ENCODE measurements at regions not wholly inside any gene's neighbourhood (a gene's known extent, or its start where the extent isn't known, plus 50 kb on each side); places are given as distances from the start of the nearest gene placed in this dataset.
"Not testable (repeated sequence)": the region's sequence is repeated elsewhere in the genome, so short reads cannot be mapped to it uniquely, and the experiment has no call there.

DNA sequence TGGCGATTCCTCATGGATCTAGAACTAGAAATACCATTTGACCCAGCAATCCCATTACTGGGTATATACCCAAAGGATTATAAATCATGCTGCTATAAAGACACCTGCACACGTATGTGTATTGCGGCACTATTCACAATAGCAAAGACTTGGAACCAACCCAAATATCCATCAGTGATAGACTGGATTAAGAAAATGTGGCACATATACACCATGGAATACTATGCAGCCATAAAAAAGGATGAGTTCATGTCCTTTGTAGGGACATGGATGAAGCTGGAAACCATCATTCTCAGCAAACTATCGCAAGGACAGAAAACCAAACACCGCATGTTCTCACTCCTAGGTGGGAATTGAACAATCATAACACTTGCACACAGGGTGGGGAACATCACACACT, 239.1 kb downstream of the SHQ1 start:
- H3K36me3 ChIP-seq (ENCODE audit: control insufficient read depth in 2 of 2, insufficient read depth in 2 of 2, low read length in 1 of 2); H3K27ac ChIP-seq (ENCODE audit: low read depth in 1 of 2, low read length in 1 of 2); H3K4me1 ChIP-seq (ENCODE audit: control insufficient read depth in 2 of 2, insufficient read depth in 2 of 2, low read length in 2 of 2); H3K9me3 ChIP-seq (ENCODE audit: control insufficient read depth in 2 of 2, insufficient read depth in 1 of 2, low read length in 1 of 2); H3K27me3 ChIP-seq (ENCODE audit: control insufficient read depth in 2 of 2, insufficient read depth in 1 of 2, low read length in 1 of 2); DNase-seq (ENCODE audit: low read depth in 6 of 9, low spot score in 9 of 9); H3K4me3 ChIP-seq (ENCODE audit: low read length in 2 of 2): not testable (repeated sequence)
- WGBS, result 98% methylated on average over 5 of the region's 5 CpGs

- DNase-seq (ENCODE audit: low read depth in 6 of 9, low spot score in 9 of 9), result no peak
- Histone ChIP-seq H3K9me3 (ENCODE audit: control insufficient read depth in 2 of 2, insufficient read depth in 1 of 2, low read length in 1 of 2) (no peaks in the 10 kb centered on the region), H3K4me1 (ENCODE audit: control insufficient read depth in 2 of 2, insufficient read depth in 2 of 2, low read length in 2 of 2) (peaks cover 0 to 4% of the 10 kb centered on the region in 2 donors), H3K4me3 (ENCODE audit: low read length in 2 of 2) (no peak overlapping the region), H3K27ac (ENCODE audit: low read depth in 1 of 2, low read length in 1 of 2) (no peak overlapping the region), H3K27me3 (ENCODE audit: control insufficient read depth in 2 of 2, insufficient read depth in 1 of 2, low read length in 1 of 2) (no peaks in the 10 kb centered on the region), H3K36me3 (ENCODE audit: control insufficient read depth in 2 of 2, insufficient read depth in 2 of 2, low read length in 1 of 2) (no peaks in the 10 kb centered on the region)
- WGBS, result 94% methylated on average over 6 of the region's 6 CpGs
Measured at GRCh38 chr3:72606005-72606800, 242.0 kb downstream of the SHQ1 start.

DNA sequence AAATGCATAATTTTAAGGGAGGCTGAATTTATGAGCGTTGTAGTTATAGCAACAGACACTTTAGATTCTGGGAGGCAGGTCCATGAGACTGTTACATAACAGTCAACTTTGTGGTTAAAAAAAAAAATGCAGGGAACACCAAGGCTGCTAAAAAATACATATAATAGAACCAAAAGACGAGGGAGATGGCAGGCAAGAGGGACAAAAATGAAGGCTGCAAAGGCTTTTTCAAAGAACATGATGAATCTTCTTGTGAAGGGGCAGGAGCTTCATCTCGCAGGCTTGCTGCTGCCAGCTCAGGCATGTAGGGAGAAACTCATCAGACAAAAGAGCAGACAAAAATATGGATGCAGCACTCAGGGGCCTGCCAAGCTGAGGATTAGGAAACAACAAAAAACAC, 243.9 kb downstream of the SHQ1 start:
- no peak overlapping the region for H3K27ac ChIP-seq (ENCODE audit: low read depth in 1 of 2, low read length in 1 of 2)
- H3K4me1 ChIP-seq (ENCODE audit: control insufficient read depth in 2 of 2, insufficient read depth in 2 of 2, low read length in 2 of 2), result peaks cover 0 to 4% of the 10 kb centered on the region in 2 donors
- no peak overlapping the region for H3K4me3 ChIP-seq (ENCODE audit: low read length in 2 of 2)
- no peaks in the 10 kb centered on the region for H3K9me3 ChIP-seq (ENCODE audit: control insufficient read depth in 2 of 2, insufficient read depth in 1 of 2, low read length in 1 of 2)
- WGBS, result 52% methylated on average over 3 of the region's 3 CpGs
- no peaks in the 10 kb centered on the region for H3K27me3 ChIP-seq (ENCODE audit: control insufficient read depth in 2 of 2, insufficient read depth in 1 of 2, low read length in 1 of 2)
- no peak for DNase-seq (ENCODE audit: low read depth in 6 of 9, low spot score in 9 of 9)
- H3K36me3 ChIP-seq (ENCODE audit: control insufficient read depth in 2 of 2, insufficient read depth in 2 of 2, low read length in 1 of 2), result no peaks in the 10 kb centered on the region

DNA sequence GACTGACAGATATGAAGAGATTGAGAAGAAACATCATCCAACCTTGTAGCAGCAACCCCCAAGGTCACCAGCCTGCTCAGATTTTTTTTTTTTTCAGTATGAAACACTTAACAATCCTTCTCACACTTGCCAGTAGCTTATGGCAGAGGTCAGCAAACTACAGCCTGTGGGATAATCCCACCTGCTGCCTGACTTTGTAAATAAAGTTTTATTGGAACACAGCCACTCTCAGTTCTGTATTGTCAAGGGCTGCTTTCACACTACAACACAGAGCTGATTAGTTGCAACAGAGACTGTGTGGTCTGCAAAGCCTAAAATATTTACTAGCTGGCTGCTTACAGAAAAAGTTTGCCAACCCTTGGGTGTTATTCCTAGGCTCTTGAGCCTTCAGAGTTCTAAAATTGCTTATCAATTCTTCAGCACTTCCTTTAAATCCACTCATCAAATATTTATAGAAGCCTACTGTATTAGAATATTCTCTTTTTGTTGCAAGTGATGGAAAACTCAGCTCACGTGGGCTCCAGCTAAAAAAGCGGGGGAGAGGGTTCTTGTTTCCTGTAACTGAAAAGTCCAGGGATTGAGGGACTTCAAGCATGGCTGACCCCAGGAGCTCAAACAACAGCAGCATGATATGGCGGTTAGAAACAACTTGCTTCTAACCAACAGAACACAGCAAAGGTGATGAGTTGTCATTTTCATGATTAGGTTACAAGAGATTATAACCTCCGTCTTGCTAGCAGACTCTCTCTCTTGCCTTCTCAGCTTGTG, 246.1 kb downstream of the SHQ1 start:
- 97% methylated on average over 4 of the region's 4 CpGs for WGBS

DNA sequence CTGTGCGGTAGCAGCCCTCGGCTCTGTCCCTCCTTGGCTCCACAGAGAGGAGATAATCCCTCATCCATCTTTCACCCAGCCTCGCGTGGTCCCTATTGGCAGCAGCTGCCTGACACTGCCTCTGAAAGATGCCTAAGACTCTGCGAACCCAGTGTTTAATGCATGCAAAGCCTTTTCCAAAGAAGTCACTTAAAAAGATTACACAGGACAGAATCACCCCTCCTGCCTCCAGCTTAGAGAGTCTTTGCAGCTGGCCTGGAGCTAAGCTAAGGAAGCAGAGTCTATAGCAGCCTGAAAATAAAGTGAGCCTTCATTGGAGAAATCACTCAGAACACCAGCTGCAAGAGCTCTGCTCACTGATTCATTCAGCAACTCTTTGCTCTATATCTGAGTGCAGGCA, 247.2 kb downstream of the SHQ1 start:
- DNase-seq (ENCODE audit: low read depth in 6 of 9, low spot score in 9 of 9), result no peak
- WGBS, result 96% methylated on average over 5 of the region's 5 CpGs
- Histone ChIP-seq H3K9me3 (ENCODE audit: control insufficient read depth in 2 of 2, insufficient read depth in 1 of 2, low read length in 1 of 2) (no peaks in the 10 kb centered on the region), H3K4me3 (ENCODE audit: low read length in 2 of 2) (no peak overlapping the region), H3K4me1 (ENCODE audit: control insufficient read depth in 2 of 2, insufficient read depth in 2 of 2, low read length in 2 of 2) (peaks cover 0 to 9% of the 10 kb centered on the region in 2 donors), H3K36me3 (ENCODE audit: control insufficient read depth in 2 of 2, insufficient read depth in 2 of 2, low read length in 1 of 2) (no peaks in the 10 kb centered on the region), H3K27me3 (ENCODE audit: control insufficient read depth in 2 of 2, insufficient read depth in 1 of 2, low read length in 1 of 2) (no peaks in the 10 kb centered on the region), H3K27ac (ENCODE audit: low read depth in 1 of 2, low read length in 1 of 2) (no peak overlapping the region)

More for the DNA sequence above, 246.1 kb downstream of the SHQ1 start:
- Histone ChIP-seq H3K27me3 (ENCODE audit: control insufficient read depth in 2 of 2, insufficient read depth in 1 of 2, low read length in 1 of 2) (no peaks in the 10 kb centered on the region), H3K4me1 (ENCODE audit: control insufficient read depth in 2 of 2, insufficient read depth in 2 of 2, low read length in 2 of 2) (peaks cover 0 to 9% of the 10 kb centered on the region in 2 donors), H3K27ac (ENCODE audit: low read depth in 1 of 2, low read length in 1 of 2) (no peak overlapping the region), H3K36me3 (ENCODE audit: control insufficient read depth in 2 of 2, insufficient read depth in 2 of 2, low read length in 1 of 2) (no peaks in the 10 kb centered on the region), H3K4me3 (ENCODE audit: low read length in 2 of 2) (no peak overlapping the region), H3K9me3 (ENCODE audit: control insufficient read depth in 2 of 2, insufficient read depth in 1 of 2, low read length in 1 of 2) (no peaks in the 10 kb centered on the region)
- DNase-seq (ENCODE audit: low read depth in 6 of 9, low spot score in 9 of 9), result no peak

DNA sequence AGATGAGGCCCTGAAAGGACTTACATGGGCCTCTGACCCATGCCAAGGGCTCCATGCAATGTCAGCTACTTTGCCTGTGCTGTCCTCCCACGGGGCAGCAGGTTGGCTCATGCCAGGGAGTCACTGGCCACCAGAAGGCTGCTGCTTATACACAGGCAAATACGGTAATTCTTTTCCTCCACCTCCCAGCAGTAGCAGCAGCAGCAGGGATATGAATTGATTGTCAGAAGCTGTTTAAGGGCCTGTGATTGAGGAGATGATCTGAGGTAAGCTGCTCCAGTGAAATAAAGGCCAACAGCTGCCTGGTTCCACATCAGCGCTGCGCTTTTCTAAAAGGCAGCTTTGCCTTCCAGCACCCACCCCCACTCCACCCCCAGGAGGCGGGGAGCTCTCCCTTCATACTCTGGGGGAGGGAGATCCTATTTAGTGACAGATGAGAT, 250.5 kb downstream of the SHQ1 start:
- DNase-seq (ENCODE audit: low read depth in 6 of 9, low spot score in 9 of 9), result no peak
- Histone ChIP-seq H3K4me1 (ENCODE audit: control insufficient read depth in 2 of 2, insufficient read depth in 2 of 2, low read length in 2 of 2) (peaks cover 4 to 10% of the 10 kb centered on the region in 2 donors), H3K9me3 (ENCODE audit: control insufficient read depth in 2 of 2, insufficient read depth in 1 of 2, low read length in 1 of 2) (no peaks in the 10 kb centered on the region), H3K36me3 (ENCODE audit: control insufficient read depth in 2 of 2, insufficient read depth in 2 of 2, low read length in 1 of 2) (no peaks in the 10 kb centered on the region), H3K27me3 (ENCODE audit: control insufficient read depth in 2 of 2, insufficient read depth in 1 of 2, low read length in 1 of 2) (no peaks in the 10 kb centered on the region), H3K4me3 (ENCODE audit: low read length in 2 of 2) (no peak overlapping the region), H3K27ac (ENCODE audit: low read depth in 1 of 2, low read length in 1 of 2) (no peak overlapping the region)
- 97% methylated on average over 5 of the region's 5 CpGs for WGBS

- no peak overlapping the region for H3K27ac ChIP-seq (ENCODE audit: low read depth in 1 of 2, low read length in 1 of 2)
- no peak for DNase-seq (ENCODE audit: low read depth in 6 of 9, low spot score in 9 of 9)
- H3K4me1 ChIP-seq (ENCODE audit: control insufficient read depth in 2 of 2, insufficient read depth in 2 of 2, low read length in 2 of 2), result peaks cover 4 to 10% of the 10 kb centered on the region in 2 donors
- H3K27me3 ChIP-seq (ENCODE audit: control insufficient read depth in 2 of 2, insufficient read depth in 1 of 2, low read length in 1 of 2), result no peaks in the 10 kb centered on the region
- no peaks in the 10 kb centered on the region for H3K9me3 ChIP-seq (ENCODE audit: control insufficient read depth in 2 of 2, insufficient read depth in 1 of 2, low read length in 1 of 2)
- no peaks in the 10 kb centered on the region for H3K36me3 ChIP-seq (ENCODE audit: control insufficient read depth in 2 of 2, insufficient read depth in 2 of 2, low read length in 1 of 2)
- no peak overlapping the region for H3K4me3 ChIP-seq (ENCODE audit: low read length in 2 of 2)
Measured at GRCh38 chr3:72597043-72597442, 251.2 kb downstream of the SHQ1 start.

- Histone ChIP-seq H3K4me1 (ENCODE audit: control insufficient read depth in 2 of 2, insufficient read depth in 2 of 2, low read length in 2 of 2) (peaks cover 4 to 10% of the 10 kb centered on the region in 2 donors), H3K36me3 (ENCODE audit: control insufficient read depth in 2 of 2, insufficient read depth in 2 of 2, low read length in 1 of 2) (no peaks in the 10 kb centered on the region), H3K27me3 (ENCODE audit: control insufficient read depth in 2 of 2, insufficient read depth in 1 of 2, low read length in 1 of 2) (no peaks in the 10 kb centered on the region), H3K9me3 (ENCODE audit: control insufficient read depth in 2 of 2, insufficient read depth in 1 of 2, low read length in 1 of 2) (no peaks in the 10 kb centered on the region), H3K27ac (ENCODE audit: low read depth in 1 of 2, low read length in 1 of 2) (no peak overlapping the region), H3K4me3 (ENCODE audit: low read length in 2 of 2) (no peak overlapping the region)
- whole genome bisulfite sequencing, result 98% methylated on average over 7 of the region's 7 CpGs
- DNase-seq (ENCODE audit: low read depth in 6 of 9, low spot score in 9 of 9), result no peak
Measured at GRCh38 chr3:72595927-72596610, 252.2 kb downstream of the SHQ1 start.

DNA sequence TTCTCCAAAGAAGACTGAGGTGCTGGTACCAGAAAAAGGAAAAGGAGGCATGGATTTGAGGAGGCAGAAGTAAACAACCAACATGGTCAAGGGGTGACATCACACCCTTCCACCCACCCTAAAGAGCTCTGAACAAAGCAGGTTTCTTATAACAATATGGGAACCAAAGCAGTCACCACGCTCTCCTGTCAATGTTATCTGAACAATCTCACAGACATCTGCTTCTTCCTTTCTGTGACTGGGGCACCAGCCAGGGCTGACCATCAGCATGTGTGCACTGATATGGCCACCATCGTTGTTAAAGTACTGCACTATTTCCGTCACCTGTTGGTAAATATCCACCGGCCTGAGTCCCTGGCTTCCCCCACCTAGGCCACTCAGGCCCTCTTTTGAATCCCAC, 252.9 kb downstream of the SHQ1 start:
- no peak for DNase-seq (ENCODE audit: low read depth in 6 of 9, low spot score in 9 of 9)
- Histone ChIP-seq H3K36me3 (ENCODE audit: control insufficient read depth in 2 of 2, insufficient read depth in 2 of 2, low read length in 1 of 2) (no peaks in the 10 kb centered on the region), H3K9me3 (ENCODE audit: control insufficient read depth in 2 of 2, insufficient read depth in 1 of 2, low read length in 1 of 2) (no peaks in the 10 kb centered on the region), H3K4me1 (ENCODE audit: control insufficient read depth in 2 of 2, insufficient read depth in 2 of 2, low read length in 2 of 2) (peaks cover 4 to 10% of the 10 kb centered on the region in 2 donors), H3K27ac (ENCODE audit: low read depth in 1 of 2, low read length in 1 of 2) (no peak overlapping the region), H3K27me3 (ENCODE audit: control insufficient read depth in 2 of 2, insufficient read depth in 1 of 2, low read length in 1 of 2) (no peaks in the 10 kb centered on the region), H3K4me3 (ENCODE audit: low read length in 2 of 2) (no peak overlapping the region)
- WGBS, result 73% methylated on average over 4 of the region's 4 CpGs

Data from thymus (tissue), 11 donors.